Immature natural killer cell (primary cell): ENCODE measurements at regions not wholly inside any gene's neighbourhood (a gene's known extent, or its start where the extent isn't known, plus 50 kb on each side); places are given as distances from the start of the nearest gene placed in this dataset.

ENCODE experiments used
- DNase-seq, 3 donors: peaks; one replicate each; pipeline ENCODE4 v3.0.0; 2022; ENCODE audit warnings: mixed read lengths in 1 of 3
- H3K27ac Mint-ChIP-seq, 6 donors: one replicate each; pipeline ENCODE4 v1.8.0; 2020; ENCODE audit warnings: mixed read lengths in 6 of 6, mild to moderate bottlenecking in 5 of 6, inconsistent platforms in 4 of 6, moderate library complexity in 3 of 6
- H3K27me3 Mint-ChIP-seq, 3 donors: one replicate each; pipeline ENCODE4 v1.8.0; 2020 to 2021; ENCODE audit warnings: low read depth in 3 of 3, mild to moderate bottlenecking in 3 of 3, mixed read lengths in 3 of 3, moderate library complexity in 3 of 3, inconsistent platforms in 1 of 3
- H3K36me3 Mint-ChIP-seq, 3 donors: one replicate each; pipeline ENCODE4 v1.8.0; 2020; ENCODE audit warnings: mixed read lengths in 3 of 3, inconsistent platforms in 2 of 3, mild to moderate bottlenecking in 2 of 3
- H3K4me1 Mint-ChIP-seq, 2 donors: one replicate each; pipeline ENCODE4 v1.8.0; 2020; ENCODE audit warnings: inconsistent platforms in 2 of 2, mild to moderate bottlenecking in 2 of 2, mixed read lengths in 2 of 2, moderate library complexity in 1 of 2
- H3K4me3 Mint-ChIP-seq, 5 donors: one replicate each; pipeline ENCODE4 v1.8.0; 2020; ENCODE audit warnings: mild to moderate bottlenecking in 5 of 5, mixed read lengths in 5 of 5, inconsistent platforms in 3 of 5, moderate library complexity in 3 of 5
- H3K9me3 Mint-ChIP-seq, 6 donors: one replicate each; pipeline ENCODE4 v1.8.0; 2020; ENCODE audit warnings: mild to moderate bottlenecking in 6 of 6, mixed read lengths in 6 of 6, inconsistent platforms in 4 of 6, moderate library complexity in 3 of 6

DNA sequence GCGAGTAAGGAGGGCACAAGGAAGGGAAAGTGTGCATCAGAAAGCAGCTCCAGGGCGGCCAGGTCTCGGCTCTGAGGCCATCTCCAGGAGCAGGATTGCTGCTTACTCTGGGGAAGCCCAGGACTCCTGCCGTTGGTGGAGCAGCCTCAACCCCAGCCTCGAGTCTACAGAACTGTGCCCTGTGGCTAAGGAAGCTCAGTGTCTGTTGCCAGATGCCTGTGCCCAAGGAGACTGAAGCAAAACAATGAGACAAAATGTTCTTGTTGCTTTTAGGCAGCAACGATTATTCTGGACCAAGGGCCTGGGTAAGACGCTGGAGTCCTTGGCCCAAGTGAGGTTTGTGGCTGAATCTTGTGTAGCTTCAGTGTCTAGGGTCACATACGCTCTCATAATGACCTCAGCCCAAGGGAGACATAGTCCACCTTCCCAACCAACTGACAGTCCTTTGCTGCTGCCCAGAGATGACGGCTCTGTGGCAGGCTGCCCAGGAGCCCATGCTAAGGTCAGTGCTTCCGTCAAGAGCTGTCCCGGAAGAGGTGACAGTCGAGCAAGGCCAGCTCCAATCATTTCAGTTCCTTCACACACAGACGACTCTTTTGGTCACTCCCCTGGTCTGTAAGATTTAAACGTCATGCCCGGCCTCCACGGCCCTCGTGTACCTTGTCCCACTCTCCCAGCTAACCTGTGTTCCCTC is 223.8 kb downstream of the TTC32 start:
- Mint-ChIP-seq H3K4me1 (no peaks in the 10 kb centered on the region), H3K36me3 (no peaks in the 10 kb centered on the region), H3K4me3 (no peak overlapping the region), H3K27ac (no peak overlapping the region), H3K27me3 (peaks cover 0 to 2% (median 0%) of the 10 kb centered on the region in 3 donors), H3K9me3 (peaks cover 0 to 1% (median 0%) of the 10 kb centered on the region in 6 donors)
- DNase-seq: no peak

GRCh38 chr2:19677215-19677777 is 224.5 kb downstream of the TTC32 start:
- DNase-seq: no peak
- Mint-ChIP-seq H3K36me3 (no peaks in the 10 kb centered on the region), H3K4me3 (no peak overlapping the region), H3K4me1 (no peaks in the 10 kb centered on the region), H3K27ac (no peak overlapping the region), H3K27me3 (peaks cover 0 to 2% (median 0%) of the 10 kb centered on the region in 3 donors), H3K9me3 (peaks cover 0 to 1% (median 0%) of the 10 kb centered on the region in 6 donors)

- no peak overlapping the region for H3K27ac Mint-ChIP-seq
- peaks cover 0 to 1% (median 0%) of the 10 kb centered on the region in 6 donors for H3K9me3 Mint-ChIP-seq
- DNase-seq: no peak
- no peaks in the 10 kb centered on the region for H3K4me1 Mint-ChIP-seq
- H3K27me3 Mint-ChIP-seq: peaks cover 0 to 2% (median 0%) of the 10 kb centered on the region in 3 donors
- no peak overlapping the region for H3K4me3 Mint-ChIP-seq
- no peaks in the 10 kb centered on the region for H3K36me3 Mint-ChIP-seq
Measured at GRCh38 chr2:19676770-19677169, 225.0 kb downstream of the TTC32 start.

DNA sequence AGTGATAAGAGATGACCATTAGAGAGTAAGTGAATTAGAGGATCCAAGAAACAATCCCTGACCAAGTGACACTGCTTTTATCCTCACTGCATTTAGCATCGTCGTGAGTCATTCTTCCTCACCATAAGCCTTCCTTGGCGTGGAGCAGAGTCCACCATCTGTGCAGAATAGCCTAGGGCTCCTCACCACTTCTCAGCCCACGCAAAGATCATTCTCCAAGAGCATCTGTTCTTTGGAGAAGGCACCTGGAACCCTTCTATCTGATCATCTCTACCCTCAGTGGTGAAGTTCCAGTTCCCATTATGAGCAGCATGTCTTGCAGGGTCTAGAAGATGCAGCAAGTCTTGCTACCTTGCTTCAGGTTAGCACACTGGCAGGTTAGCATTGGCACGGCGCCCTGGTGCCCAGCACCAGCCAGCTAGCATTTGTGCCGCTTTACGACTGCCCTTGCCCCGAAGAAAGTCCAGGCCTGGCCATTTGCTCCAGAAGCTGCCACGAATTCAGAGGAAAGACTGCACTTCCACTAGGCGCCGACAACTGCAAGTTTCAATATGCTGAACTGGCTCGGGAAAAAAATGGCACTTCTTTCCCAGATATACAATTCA is 225.8 kb downstream of the TTC32 start:
- Mint-ChIP-seq H3K27me3 (peaks cover 0 to 2% (median 0%) of the 10 kb centered on the region in 3 donors), H3K4me1 (no peaks in the 10 kb centered on the region), H3K27ac (no peak overlapping the region), H3K36me3 (no peaks in the 10 kb centered on the region), H3K9me3 (peaks cover 0 to 1% (median 0%) of the 10 kb centered on the region in 6 donors), H3K4me3 (no peak overlapping the region)
- no peak for DNase-seq

DNA sequence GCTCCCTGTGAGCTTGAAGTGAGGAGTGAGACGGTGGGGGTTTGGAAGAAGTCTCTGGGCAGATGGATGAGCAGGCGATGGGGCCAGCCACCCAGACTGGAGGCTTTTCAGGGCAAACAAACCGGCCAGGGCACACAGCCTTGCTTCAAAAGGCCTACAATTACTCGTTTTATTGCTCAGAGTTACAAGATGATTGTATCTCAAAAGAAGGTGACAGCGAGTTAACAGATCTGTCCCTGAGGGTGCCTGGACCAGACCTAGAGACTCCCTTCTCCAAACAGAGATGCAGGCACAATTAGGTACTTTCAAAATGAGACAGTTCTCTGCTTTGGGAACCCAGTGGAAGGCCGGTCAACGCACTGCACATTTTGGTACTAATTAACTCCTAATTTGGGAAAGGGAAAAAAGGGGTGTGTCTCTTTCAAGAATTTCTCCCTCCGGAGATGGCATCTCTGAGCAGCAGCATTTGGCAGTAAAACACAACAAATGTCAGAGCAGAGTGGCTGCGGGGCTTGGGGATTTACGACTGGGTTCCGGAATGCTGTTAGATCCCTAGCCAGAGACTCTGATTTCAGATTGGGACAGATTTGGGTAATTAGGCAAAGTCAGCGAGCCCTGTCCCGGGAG is 226.7 kb downstream of the TTC32 start:
- Mint-ChIP-seq H3K27me3 (peaks cover 0 to 4% (median 2%) of the 10 kb centered on the region in 3 donors), H3K4me1 (no peaks in the 10 kb centered on the region), H3K36me3 (no peaks in the 10 kb centered on the region), H3K27ac (no peak overlapping the region), H3K4me3 (no peak overlapping the region), H3K9me3 (peaks cover 0 to 1% (median 0%) of the 10 kb centered on the region in 6 donors)
- no peak for DNase-seq

GRCh38 chr2:19674051-19675002 is 227.5 kb downstream of the TTC32 start:
- no peak for DNase-seq
- peaks cover 0 to 1% (median 0%) of the 10 kb centered on the region in 6 donors for H3K9me3 Mint-ChIP-seq
- H3K4me1 Mint-ChIP-seq: no peaks in the 10 kb centered on the region
- H3K4me3 Mint-ChIP-seq: no peak overlapping the region
- no peaks in the 10 kb centered on the region for H3K36me3 Mint-ChIP-seq
- peaks cover 0 to 4% (median 2%) of the 10 kb centered on the region in 3 donors for H3K27me3 Mint-ChIP-seq
- no peak overlapping the region for H3K27ac Mint-ChIP-seq

DNA sequence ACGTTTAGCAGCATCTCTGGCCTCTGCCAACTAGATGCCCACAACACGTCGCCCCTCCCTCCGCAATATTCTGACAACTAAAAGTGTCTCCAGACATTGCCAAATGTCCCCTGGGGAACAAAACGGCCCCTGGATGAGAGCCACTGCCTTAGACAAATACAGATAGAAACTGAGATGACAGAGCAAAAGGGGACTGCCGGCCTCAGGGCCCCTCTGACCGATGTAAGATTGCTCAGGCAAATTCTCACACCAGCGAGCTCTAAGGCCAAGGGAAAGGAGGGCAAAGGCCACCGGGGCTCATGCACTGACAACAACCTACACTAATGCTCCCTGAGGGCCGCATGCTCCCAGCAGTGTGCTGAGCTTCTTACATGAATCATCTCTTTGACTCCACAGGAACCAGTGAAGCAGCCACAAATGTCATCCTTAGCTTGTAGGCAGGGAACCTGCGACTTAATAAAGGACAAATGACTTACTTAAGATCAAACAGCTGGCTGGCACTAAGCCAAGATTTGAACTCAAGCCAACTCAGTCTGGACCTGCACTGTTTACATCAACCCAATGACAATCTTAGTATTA is 228.5 kb downstream of the TTC32 start:
- Mint-ChIP-seq H3K4me3 (no peak overlapping the region), H3K36me3 (no peaks in the 10 kb centered on the region), H3K9me3 (peaks cover 0 to 1% (median 0%) of the 10 kb centered on the region in 6 donors), H3K27ac (no peak overlapping the region), H3K4me1 (no peaks in the 10 kb centered on the region), H3K27me3 (peaks cover 0 to 4% (median 2%) of the 10 kb centered on the region in 3 donors)
- DNase-seq: no peak

- peaks cover 0 to 4% (median 2%) of the 10 kb centered on the region in 3 donors for H3K27me3 Mint-ChIP-seq
- H3K4me3 Mint-ChIP-seq: no peak overlapping the region
- no peak overlapping the region for H3K27ac Mint-ChIP-seq
- H3K4me1 Mint-ChIP-seq: no peaks in the 10 kb centered on the region
- no peaks in the 10 kb centered on the region for H3K36me3 Mint-ChIP-seq
- no peak for DNase-seq
- H3K9me3 Mint-ChIP-seq: no peaks in the 10 kb centered on the region
Measured at GRCh38 chr2:19671916-19672315, 229.9 kb downstream of the TTC32 start.

GRCh38 chr2:19671311-19671710 is 230.5 kb downstream of the TTC32 start:
- Mint-ChIP-seq H3K27me3 (peaks cover 0 to 4% (median 2%) of the 10 kb centered on the region in 3 donors), H3K9me3 (no peaks in the 10 kb centered on the region), H3K4me3 (no peak overlapping the region), H3K36me3 (no peaks in the 10 kb centered on the region), H3K4me1 (no peaks in the 10 kb centered on the region), H3K27ac (no peak overlapping the region)
- DNase-seq: no peak

DNA sequence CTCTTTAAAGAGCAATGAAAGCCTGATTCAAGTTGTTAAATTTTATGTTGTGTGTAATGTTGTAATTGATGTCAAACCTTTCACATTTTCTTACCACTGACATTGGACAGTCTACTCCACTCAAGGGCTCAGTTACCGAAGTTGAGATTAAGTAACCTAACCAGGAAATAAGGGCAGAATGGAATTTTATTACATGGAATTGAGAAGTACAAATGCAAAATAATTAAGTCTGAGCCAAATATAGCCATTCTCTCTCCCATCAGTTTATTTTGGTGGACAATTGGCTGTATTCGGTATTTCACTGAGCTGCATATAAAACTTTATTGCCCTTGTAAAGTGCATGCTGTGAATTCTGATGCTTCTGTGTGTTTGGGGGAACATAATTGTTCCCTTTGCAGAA is 231.5 kb downstream of the TTC32 start:
- Mint-ChIP-seq H3K4me1 (no peaks in the 10 kb centered on the region), H3K36me3 (no peaks in the 10 kb centered on the region), H3K4me3 (no peak overlapping the region), H3K27ac (no peak overlapping the region), H3K27me3 (peaks cover 0 to 4% (median 2%) of the 10 kb centered on the region in 3 donors), H3K9me3 (no peaks in the 10 kb centered on the region)
- no peak for DNase-seq

- Mint-ChIP-seq H3K27ac (no peak overlapping the region), H3K4me1 (no peaks in the 10 kb centered on the region), H3K27me3 (peaks cover 0 to 7% (median 2%) of the 10 kb centered on the region in 3 donors), H3K9me3 (no peaks in the 10 kb centered on the region), H3K4me3 (no peak overlapping the region), H3K36me3 (no peaks in the 10 kb centered on the region)
- no peak for DNase-seq
Measured at GRCh38 chr2:19669559-19669958, 232.2 kb downstream of the TTC32 start.

GRCh38 chr2:19669126-19669525 is 232.7 kb downstream of the TTC32 start:
- no peak overlapping the region for H3K27ac Mint-ChIP-seq
- H3K36me3 Mint-ChIP-seq: no peaks in the 10 kb centered on the region
- H3K9me3 Mint-ChIP-seq: no peaks in the 10 kb centered on the region
- no peak for DNase-seq
- H3K4me3 Mint-ChIP-seq: no peak overlapping the region
- no peaks in the 10 kb centered on the region for H3K4me1 Mint-ChIP-seq
- H3K27me3 Mint-ChIP-seq: peaks cover 0 to 7% (median 2%) of the 10 kb centered on the region in 3 donors

- Mint-ChIP-seq H3K27me3 (peaks cover 0 to 7% (median 3%) of the 10 kb centered on the region in 3 donors), H3K27ac (no peak overlapping the region), H3K4me1 (no peaks in the 10 kb centered on the region), H3K4me3 (no peak overlapping the region), H3K36me3 (no peaks in the 10 kb centered on the region), H3K9me3 (no peaks in the 10 kb centered on the region)
- no peak for DNase-seq
Measured at GRCh38 chr2:19667536-19667949, 234.2 kb downstream of the TTC32 start.
